Rectal smooth muscle tissue (tissue), 1 donor: ENCODE measurements at regions not wholly inside any gene's neighbourhood (a gene's known extent, or its start where the extent isn't known, plus 50 kb on each side); places are given as distances from the start of the nearest gene placed in this dataset.

Experiments used
- H3K27ac ChIP-seq: one replicate; pipeline ENCODE4 v1.7.0; 2013; ENCODE audit warnings: low read depth, low read length, inconsistent platforms
- H3K27me3 ChIP-seq: one replicate; pipeline ENCODE4 v1.7.0; 2013; ENCODE audit warnings: low read length; ENCODE audit not compliant: control insufficient read depth, insufficient read depth
- H3K36me3 ChIP-seq: one replicate; pipeline ENCODE4 v1.7.0; 2013; ENCODE audit warnings: low read length; ENCODE audit not compliant: control insufficient read depth, insufficient read depth
- H3K4me1 ChIP-seq: one replicate; pipeline ENCODE4 v1.7.0; 2013; ENCODE audit warnings: low read length; ENCODE audit not compliant: control insufficient read depth, insufficient read depth
- H3K4me3 ChIP-seq: one replicate; pipeline ENCODE4 v1.7.0; 2013; ENCODE audit warnings: low read length
- H3K9ac ChIP-seq: one replicate; pipeline ENCODE4 v1.7.0; 2013; ENCODE audit warnings: low read length

- Histone ChIP-seq H3K27me3 (no peaks in the 10 kb centered on the region), H3K36me3 (no peaks in the 10 kb centered on the region), H3K27ac (no peak overlapping the region), H3K4me3 (no peak overlapping the region), H3K4me1 (no peaks in the 10 kb centered on the region), H3K9ac (no peak overlapping the region)
Observed at GRCh38 chr10:111707076-111707475, 476.5 kb downstream of the GPAM start.

- no peak overlapping the region for H3K4me3 ChIP-seq
Observed at GRCh38 chr10:111709603-111710002, 474.0 kb downstream of the GPAM start.

GRCh38 chr10:111716032-111716431, 467.5 kb downstream of the GPAM start:
- H3K27ac ChIP-seq, result no peak overlapping the region
- no peak overlapping the region for H3K9ac ChIP-seq
- H3K4me3 ChIP-seq, result no peak overlapping the region
- H3K4me1 ChIP-seq, result no peaks in the 10 kb centered on the region
- H3K36me3 ChIP-seq, result no peaks in the 10 kb centered on the region
- no peaks in the 10 kb centered on the region for H3K27me3 ChIP-seq

More at GRCh38 chr10:111709603-111710002, 474.0 kb downstream of the GPAM start:
- Histone ChIP-seq H3K36me3 (no peaks in the 10 kb centered on the region), H3K9ac (no peak overlapping the region), H3K4me1 (no peaks in the 10 kb centered on the region), H3K27ac (no peak overlapping the region), H3K27me3 (no peaks in the 10 kb centered on the region)

GRCh38 chr10:111724121-111724520, 459.4 kb downstream of the GPAM start:
- Histone ChIP-seq H3K4me1 (no peaks in the 10 kb centered on the region), H3K27ac (no peak overlapping the region), H3K36me3 (no peaks in the 10 kb centered on the region), H3K9ac (no peak overlapping the region), H3K27me3 (no peaks in the 10 kb centered on the region), H3K4me3 (no peak overlapping the region)

- Histone ChIP-seq H3K9ac (no peak overlapping the region), H3K4me1 (no peaks in the 10 kb centered on the region), H3K4me3 (no peak overlapping the region), H3K27me3 (no peaks in the 10 kb centered on the region), H3K36me3 (no peaks in the 10 kb centered on the region), H3K27ac (no peak overlapping the region)
Observed at GRCh38 chr10:111725050-111725449, 458.5 kb downstream of the GPAM start.

GRCh38 chr10:111732166-111732785, 451.3 kb downstream of the GPAM start:
- Histone ChIP-seq H3K27ac (no peak overlapping the region), H3K36me3 (no peaks in the 10 kb centered on the region), H3K9ac (no peak overlapping the region), H3K4me1 (no peaks in the 10 kb centered on the region), H3K27me3 (no peaks in the 10 kb centered on the region), H3K4me3 (no peak overlapping the region)

GRCh38 chr10:111739125-111739873, 444.3 kb downstream of the GPAM start:
- H3K4me1 ChIP-seq, result no peaks in the 10 kb centered on the region
- H3K9ac ChIP-seq, result no peak overlapping the region

GRCh38 chr10:111739874-111740139, 443.8 kb downstream of the GPAM start:
- no peak overlapping the region for H3K4me3 ChIP-seq
- H3K27ac ChIP-seq, result no peak overlapping the region
- no peaks in the 10 kb centered on the region for H3K36me3 ChIP-seq
- no peaks in the 10 kb centered on the region for H3K27me3 ChIP-seq
- no peaks in the 10 kb centered on the region for H3K4me1 ChIP-seq
- H3K9ac ChIP-seq, result no peak overlapping the region

More at GRCh38 chr10:111739125-111739873, 444.3 kb downstream of the GPAM start:
- Histone ChIP-seq H3K4me3 (no peak overlapping the region), H3K27ac (no peak overlapping the region), H3K36me3 (no peaks in the 10 kb centered on the region), H3K27me3 (no peaks in the 10 kb centered on the region)

- no peaks in the 10 kb centered on the region for H3K4me1 ChIP-seq
- H3K27ac ChIP-seq, result no peak overlapping the region
- no peak overlapping the region for H3K4me3 ChIP-seq
- no peaks in the 10 kb centered on the region for H3K27me3 ChIP-seq
- no peak overlapping the region for H3K9ac ChIP-seq
- no peaks in the 10 kb centered on the region for H3K36me3 ChIP-seq
Observed at GRCh38 chr10:111745982-111746381, 437.6 kb downstream of the GPAM start.

GRCh38 chr10:111747751-111748150, 435.8 kb downstream of the GPAM start:
- Histone ChIP-seq H3K27ac (no peak overlapping the region), H3K9ac (no peak overlapping the region), H3K27me3 (no peaks in the 10 kb centered on the region), H3K36me3 (no peaks in the 10 kb centered on the region), H3K4me1 (no peaks in the 10 kb centered on the region), H3K4me3 (no peak overlapping the region)

- Histone ChIP-seq H3K9ac (no peak overlapping the region), H3K36me3 (no peaks in the 10 kb centered on the region), H3K4me3 (no peak overlapping the region), H3K27ac (no peak overlapping the region), H3K4me1 (no peaks in the 10 kb centered on the region), H3K27me3 (no peaks in the 10 kb centered on the region)
Observed at GRCh38 chr10:111748184-111748583, 435.4 kb downstream of the GPAM start.

GRCh38 chr10:111750165-111750849, 433.3 kb downstream of the GPAM start:
- no peak overlapping the region for H3K9ac ChIP-seq
- no peaks in the 10 kb centered on the region for H3K27me3 ChIP-seq
- H3K36me3 ChIP-seq, result no peaks in the 10 kb centered on the region
- no peaks in the 10 kb centered on the region for H3K4me1 ChIP-seq
- no peak overlapping the region for H3K4me3 ChIP-seq
- no peak overlapping the region for H3K27ac ChIP-seq
